LNCAP (cell line): ENCODE measurements at regions not wholly inside any gene's neighbourhood (a gene's known extent, or its start where the extent isn't known, plus 50 kb on each side); places are given as distances from the start of the nearest gene placed in this dataset.

ENCODE experiments used
- TF ChIP-seq, protein P1 (sequence below): fragments of 450-650 bp; IDR thresholded peaks from 2 replicates; pipeline ENCODE4 v1.5.1; 2017; ENCODE audit warnings: mild to moderate bottlenecking

GRCh38 chr6:93036835-93037234 lies 382.5 kb downstream of the EPHA7 start:
- TF ChIP-seq, protein P1, sequence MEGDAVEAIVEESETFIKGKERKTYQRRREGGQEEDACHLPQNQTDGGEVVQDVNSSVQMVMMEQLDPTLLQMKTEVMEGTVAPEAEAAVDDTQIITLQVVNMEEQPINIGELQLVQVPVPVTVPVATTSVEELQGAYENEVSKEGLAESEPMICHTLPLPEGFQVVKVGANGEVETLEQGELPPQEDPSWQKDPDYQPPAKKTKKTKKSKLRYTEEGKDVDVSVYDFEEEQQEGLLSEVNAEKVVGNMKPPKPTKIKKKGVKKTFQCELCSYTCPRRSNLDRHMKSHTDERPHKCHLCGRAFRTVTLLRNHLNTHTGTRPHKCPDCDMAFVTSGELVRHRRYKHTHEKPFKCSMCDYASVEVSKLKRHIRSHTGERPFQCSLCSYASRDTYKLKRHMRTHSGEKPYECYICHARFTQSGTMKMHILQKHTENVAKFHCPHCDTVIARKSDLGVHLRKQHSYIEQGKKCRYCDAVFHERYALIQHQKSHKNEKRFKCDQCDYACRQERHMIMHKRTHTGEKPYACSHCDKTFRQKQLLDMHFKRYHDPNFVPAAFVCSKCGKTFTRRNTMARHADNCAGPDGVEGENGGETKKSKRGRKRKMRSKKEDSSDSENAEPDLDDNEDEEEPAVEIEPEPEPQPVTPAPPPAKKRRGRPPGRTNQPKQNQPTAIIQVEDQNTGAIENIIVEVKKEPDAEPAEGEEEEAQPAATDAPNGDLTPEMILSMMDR: peak; percentile 73

- TF ChIP-seq, protein P1: no peak
These were observed 383.6 kb downstream of the EPHA7 start for GRCh38 chr6:93035756-93036155.

DNA sequence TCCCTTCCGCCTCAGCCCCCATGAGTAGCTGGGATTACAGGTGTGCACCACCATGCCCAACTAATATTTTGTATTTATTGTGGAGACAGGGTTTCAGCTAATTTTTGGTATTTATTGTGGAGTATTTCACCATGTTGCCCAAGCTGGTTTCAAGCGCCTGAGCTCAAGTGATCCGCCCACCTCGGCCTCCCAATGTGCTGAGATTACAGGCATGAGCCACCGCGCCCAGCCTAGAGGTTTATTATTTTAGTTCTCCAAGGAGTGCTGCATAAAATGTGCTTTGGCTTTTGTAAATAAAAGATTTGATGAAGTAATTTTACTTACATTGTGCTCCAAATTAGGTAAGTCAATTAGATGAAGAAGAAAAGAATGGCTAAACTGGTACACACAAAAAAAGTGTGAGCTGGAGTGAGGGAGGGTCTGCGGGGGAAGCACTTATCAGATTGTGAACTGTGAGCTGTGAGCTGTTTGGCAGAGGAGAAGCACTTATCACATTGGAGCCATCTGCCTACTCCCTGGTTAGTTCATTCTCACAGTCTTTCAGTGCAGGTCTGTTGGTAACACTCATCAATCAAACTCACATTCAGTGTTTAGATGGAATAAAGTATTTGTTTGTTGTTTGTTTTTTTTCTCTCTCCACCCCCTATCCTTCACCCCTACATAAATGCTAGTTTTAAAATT lies 398.0 kb downstream of the EPHA7 start:
- TF ChIP-seq, protein P1: no peak

DNA sequence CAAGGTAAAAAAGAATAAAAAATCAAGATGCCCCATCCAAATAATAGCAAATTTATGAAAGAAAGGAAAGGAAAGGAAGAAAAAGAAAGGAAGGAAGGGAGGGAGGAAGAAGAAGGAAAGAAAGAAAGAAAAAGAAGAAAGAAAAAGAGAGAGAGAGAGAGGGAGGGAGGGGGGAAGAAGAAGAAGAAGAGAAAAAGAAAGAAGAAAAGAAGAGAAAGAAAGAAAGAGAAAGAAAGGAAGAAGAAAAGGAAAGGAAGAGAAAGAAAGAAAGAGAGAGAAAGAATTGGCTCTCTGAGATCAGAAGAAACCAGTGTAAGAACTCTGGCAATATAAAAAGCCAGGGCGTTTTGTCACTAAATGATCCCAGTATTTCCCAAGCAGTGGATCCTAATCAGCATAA lies 401.7 kb downstream of the EPHA7 start:
- TF ChIP-seq, protein P1: no peak

- TF ChIP-seq, protein P1: peak; percentile 31; the same call in 1 of the 2 replicates
These were observed 402.1 kb downstream of the EPHA7 start for GRCh38 chr6:93017213-93017612.

- TF ChIP-seq, protein P1: no peak
These were observed 406.3 kb downstream of the EPHA7 start for GRCh38 chr6:93013054-93013453.

DNA sequence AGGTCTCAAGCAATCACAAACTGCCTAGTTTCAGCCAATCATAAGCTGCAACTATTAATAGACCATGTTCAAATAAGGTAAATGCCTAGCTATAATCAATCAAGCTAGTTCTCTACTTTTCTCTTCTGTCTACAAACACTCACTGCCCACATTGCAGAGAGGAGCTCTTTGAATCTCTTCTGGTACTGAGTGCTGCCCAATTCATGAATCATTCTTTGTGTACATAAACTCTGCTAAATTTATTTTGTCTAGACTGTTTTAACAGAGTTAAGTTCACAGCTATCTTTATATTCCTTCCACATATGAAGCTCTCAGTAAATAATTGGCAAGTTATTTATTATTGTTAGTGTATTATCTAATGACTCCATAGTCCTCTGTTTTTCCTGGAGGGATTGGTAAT lies 411.0 kb downstream of the EPHA7 start:
- TF ChIP-seq, protein P1: no peak

DNA sequence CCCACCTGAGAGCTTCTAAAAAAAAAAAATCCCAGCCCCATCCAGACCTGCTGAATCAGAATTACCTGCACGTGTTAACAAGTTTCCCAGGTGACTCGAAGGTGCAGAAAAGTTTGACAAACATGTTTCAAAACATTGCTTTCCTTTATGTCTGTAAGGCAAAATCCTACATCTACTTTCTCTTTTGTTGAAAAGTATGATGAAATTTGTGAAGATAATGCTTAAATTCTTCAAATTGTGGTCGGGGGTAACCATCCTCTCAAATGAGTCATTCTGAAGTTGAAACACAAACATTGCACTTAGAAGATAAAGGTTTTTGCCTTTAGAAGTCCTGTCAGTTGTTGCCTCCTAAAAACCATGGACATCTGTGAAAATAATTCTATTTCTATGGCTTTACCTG lies 429.7 kb downstream of the EPHA7 start:
- TF ChIP-seq, protein P1: no peak
